ENCODE measurements at regions not wholly inside any gene's neighbourhood (a gene's known extent, or its start where the extent isn't known, plus 50 kb on each side); places are given as distances from the start of the nearest gene placed in this dataset.

DNA sequence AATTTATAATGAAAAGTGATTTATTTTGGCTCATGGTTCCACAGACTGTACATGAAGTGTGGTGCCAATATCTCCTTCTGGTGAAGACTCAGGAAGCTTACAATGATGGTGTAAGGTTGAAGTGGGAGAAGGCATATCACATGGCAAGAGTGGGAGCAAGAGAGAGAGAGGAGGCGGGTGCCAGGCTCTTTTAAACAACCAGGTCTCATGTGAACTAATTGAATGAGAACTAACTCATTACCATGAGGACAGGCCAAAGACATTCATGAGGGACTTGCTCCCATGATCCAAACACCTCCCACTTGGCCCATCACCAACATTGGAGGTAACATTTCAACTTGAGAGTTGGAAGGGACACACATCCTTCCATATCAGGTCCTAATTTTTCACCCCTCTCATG, 155.2 kb downstream of the SLC38A4 start:
- Histone ChIP-seq H3K4me3 (ENCODE audit: low read depth, low read length) (no peak overlapping the region), H3K4me1 (ENCODE audit: control insufficient read depth, insufficient read depth, low read length) (peaks cover 20% of the 10 kb centered on the region), H3K27ac (ENCODE audit: low read depth, low read length) (peak overlapping the region; percentile 93), H3K27me3 (ENCODE audit: control insufficient read depth, insufficient read depth, low read length) (no peaks in the 10 kb centered on the region), H3K9me3 (ENCODE audit: control insufficient read depth, insufficient read depth, low read depth, low read length) (peaks cover 30% of the 10 kb centered on the region), H3K9ac (ENCODE audit: low read length) (no peak overlapping the region), H3K36me3 (ENCODE audit: control insufficient read depth, insufficient read depth, low read length) (peaks cover 6% of the 10 kb centered on the region; the same call in 1 of the 2 replicates)

DNA sequence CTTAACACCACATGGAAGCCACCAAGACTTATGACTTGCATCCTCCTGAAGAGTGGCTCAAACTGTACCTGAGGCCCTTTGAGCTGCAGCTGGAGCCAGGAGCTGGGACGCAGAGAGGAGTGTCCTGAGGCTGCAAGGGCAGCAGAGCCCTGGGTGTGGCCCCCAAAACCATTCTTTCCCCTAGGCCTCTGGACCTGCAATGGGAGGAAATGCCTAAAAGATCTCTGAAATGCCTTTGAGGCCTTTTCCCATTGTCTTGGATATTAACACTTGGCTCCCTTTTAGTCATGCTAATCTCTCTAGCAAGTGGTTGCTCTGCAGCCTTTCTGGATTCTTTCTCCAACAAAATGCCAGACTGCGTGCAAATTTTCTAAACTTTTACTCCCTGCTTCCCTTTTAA, 156.1 kb downstream of the SLC38A4 start:
- H3K36me3 ChIP-seq (ENCODE audit: control insufficient read depth, insufficient read depth, low read length) = peaks cover 6% of the 10 kb centered on the region; the same call in 1 of the 2 replicates
- no peaks in the 10 kb centered on the region for H3K27me3 ChIP-seq (ENCODE audit: control insufficient read depth, insufficient read depth, low read length)
- H3K4me1 ChIP-seq (ENCODE audit: control insufficient read depth, insufficient read depth, low read length) = peaks cover 22% of the 10 kb centered on the region
- peak overlapping the region; percentile 20 for H3K4me3 ChIP-seq (ENCODE audit: low read depth, low read length)
- no peak overlapping the region for H3K9ac ChIP-seq (ENCODE audit: low read length)
- peaks cover 30% of the 10 kb centered on the region for H3K9me3 ChIP-seq (ENCODE audit: control insufficient read depth, insufficient read depth, low read depth, low read length)
- peak overlapping the region; percentile 93 for H3K27ac ChIP-seq (ENCODE audit: low read depth, low read length)

DNA sequence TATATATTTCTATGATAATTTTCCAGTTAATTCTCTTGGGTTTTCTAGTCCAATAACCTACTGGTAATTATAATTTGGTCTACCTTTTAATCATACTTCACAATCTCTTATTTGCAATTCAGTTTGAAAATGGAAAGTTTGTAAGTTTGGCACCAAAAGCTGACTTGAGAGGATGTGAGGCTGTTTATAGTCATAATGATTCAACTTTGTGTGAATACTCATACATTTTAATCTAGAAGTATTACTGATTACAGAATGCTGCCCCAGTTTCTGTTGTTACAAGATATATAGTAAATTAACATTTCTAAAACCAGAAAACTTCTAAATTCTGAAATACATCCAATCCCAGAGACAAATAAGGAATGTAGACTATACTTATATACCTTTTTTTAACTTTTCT, 158.2 kb downstream of the SLC38A4 start:
- no peak overlapping the region for H3K27ac ChIP-seq (ENCODE audit: low read depth, low read length)

DNA sequence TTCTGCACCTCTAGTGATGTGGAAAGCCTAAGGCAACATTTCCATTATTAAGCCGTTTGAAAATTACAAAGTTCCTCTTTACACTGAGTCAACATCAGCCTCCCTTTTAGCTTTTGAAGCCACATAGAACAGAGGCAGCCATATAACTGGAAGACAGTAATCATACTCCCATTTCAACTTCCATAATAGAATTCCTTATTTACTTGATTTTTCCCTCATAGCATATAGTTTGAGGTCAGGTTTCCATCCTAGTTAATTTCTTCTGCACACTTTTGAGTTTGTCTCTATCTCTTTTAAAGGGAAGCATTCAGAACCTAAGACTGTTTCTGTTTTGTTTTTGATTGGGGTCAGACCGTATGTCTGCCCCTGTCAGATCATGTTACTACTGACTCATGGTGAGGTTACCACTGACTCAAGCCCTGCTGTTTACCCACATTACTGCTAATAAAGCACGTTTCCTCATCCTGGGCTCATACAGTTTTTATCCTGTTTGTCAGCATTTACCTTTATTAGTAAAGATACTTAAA, 161.0 kb downstream of the SLC38A4 start:
- H3K27ac ChIP-seq (ENCODE audit: low read depth, low read length) = no peak overlapping the region
- peaks cover 6% of the 10 kb centered on the region; the same call in 1 of the 2 replicates for H3K36me3 ChIP-seq (ENCODE audit: control insufficient read depth, insufficient read depth, low read length)
- no peaks in the 10 kb centered on the region for H3K27me3 ChIP-seq (ENCODE audit: control insufficient read depth, insufficient read depth, low read length)
- no peak overlapping the region for H3K4me3 ChIP-seq (ENCODE audit: low read depth, low read length)
- H3K9ac ChIP-seq (ENCODE audit: low read length) = no peak overlapping the region
- peaks cover 27% of the 10 kb centered on the region for H3K4me1 ChIP-seq (ENCODE audit: control insufficient read depth, insufficient read depth, low read length)
- H3K9me3 ChIP-seq (ENCODE audit: control insufficient read depth, insufficient read depth, low read depth, low read length) = peaks cover 17% of the 10 kb centered on the region

More for the DNA sequence above, 158.2 kb downstream of the SLC38A4 start:
- H3K36me3 ChIP-seq (ENCODE audit: control insufficient read depth, insufficient read depth, low read length) = peaks cover 6% of the 10 kb centered on the region; the same call in 1 of the 2 replicates
- H3K27me3 ChIP-seq (ENCODE audit: control insufficient read depth, insufficient read depth, low read length) = no peaks in the 10 kb centered on the region
- H3K9ac ChIP-seq (ENCODE audit: low read length) = no peak overlapping the region
- H3K4me1 ChIP-seq (ENCODE audit: control insufficient read depth, insufficient read depth, low read length) = peaks cover 24% of the 10 kb centered on the region
- H3K4me3 ChIP-seq (ENCODE audit: low read depth, low read length) = no peak overlapping the region
- H3K9me3 ChIP-seq (ENCODE audit: control insufficient read depth, insufficient read depth, low read depth, low read length) = peaks cover 30% of the 10 kb centered on the region

DNA sequence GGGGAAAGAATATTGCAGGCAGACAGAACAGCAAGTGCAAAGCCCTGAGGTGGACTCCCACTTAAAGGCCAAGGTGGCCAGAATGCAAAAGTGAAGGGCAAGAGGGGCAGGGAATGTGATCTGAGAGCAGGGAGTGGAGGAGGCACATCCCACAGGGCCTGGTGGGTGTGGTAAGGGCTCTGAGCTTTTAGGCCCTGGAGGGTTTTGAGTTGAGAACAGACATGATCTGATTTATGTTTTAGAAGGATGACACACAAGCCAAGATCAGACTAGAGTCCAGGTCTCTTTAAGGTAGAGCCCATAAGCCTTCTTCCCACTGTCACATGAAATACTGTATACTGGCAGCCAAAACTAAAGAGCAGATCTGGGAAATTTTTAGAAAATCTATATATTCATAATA, 162.5 kb downstream of the SLC38A4 start:
- Histone ChIP-seq H3K27ac (ENCODE audit: low read depth, low read length) (no peak overlapping the region), H3K9ac (ENCODE audit: low read length) (no peak overlapping the region), H3K27me3 (ENCODE audit: control insufficient read depth, insufficient read depth, low read length) (no peaks in the 10 kb centered on the region), H3K9me3 (ENCODE audit: control insufficient read depth, insufficient read depth, low read depth, low read length) (peaks cover 4% of the 10 kb centered on the region; the same call in 1 of the 2 replicates), H3K4me3 (ENCODE audit: low read depth, low read length) (no peak overlapping the region), H3K36me3 (ENCODE audit: control insufficient read depth, insufficient read depth, low read length) (peaks cover under 1% of the 10 kb centered on the region; the same call in 1 of the 2 replicates), H3K4me1 (ENCODE audit: control insufficient read depth, insufficient read depth, low read length) (peaks cover 37% of the 10 kb centered on the region)

DNA sequence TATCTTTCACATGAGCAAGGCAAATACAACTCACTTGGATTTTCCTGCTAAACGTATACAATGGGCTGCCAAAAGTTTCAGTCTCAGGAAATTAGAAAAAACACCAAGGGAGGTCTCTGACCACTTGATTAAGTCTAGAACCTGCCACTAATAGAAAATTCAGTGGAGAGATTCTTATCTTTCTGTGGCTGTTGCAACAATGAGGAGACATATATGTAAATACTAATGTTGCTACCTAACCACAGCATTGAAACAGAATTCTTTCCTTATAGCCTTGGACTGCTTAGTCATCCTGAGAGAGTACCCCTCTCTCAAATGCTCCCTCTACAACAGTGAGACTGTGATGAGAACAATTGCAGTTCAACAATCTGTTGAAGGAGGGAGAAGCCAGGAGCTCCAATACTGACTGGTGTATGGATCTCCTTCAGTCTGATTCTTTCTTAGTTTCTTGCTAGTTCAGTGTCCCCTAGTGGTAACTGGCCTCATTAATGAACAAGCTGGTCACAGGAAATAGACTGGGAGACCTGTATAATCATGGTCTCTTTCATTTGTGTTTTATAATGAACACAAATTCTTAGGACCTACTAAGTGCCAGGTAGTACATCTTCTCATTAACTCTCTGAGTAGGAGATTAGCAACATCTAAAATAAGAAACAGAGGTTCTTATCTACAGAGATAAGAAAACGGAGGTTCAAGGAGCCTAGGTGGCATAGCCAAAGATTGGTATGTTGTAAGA, 164.5 kb downstream of the SLC38A4 start:
- Histone ChIP-seq H3K4me3 (ENCODE audit: low read depth, low read length) (no peak overlapping the region), H3K27me3 (ENCODE audit: control insufficient read depth, insufficient read depth, low read length) (no peaks in the 10 kb centered on the region), H3K9me3 (ENCODE audit: control insufficient read depth, insufficient read depth, low read depth, low read length) (no peaks in the 10 kb centered on the region), H3K4me1 (ENCODE audit: control insufficient read depth, insufficient read depth, low read length) (peaks cover 42% of the 10 kb centered on the region), H3K27ac (ENCODE audit: low read depth, low read length) (no peak overlapping the region), H3K36me3 (ENCODE audit: control insufficient read depth, insufficient read depth, low read length) (no peaks in the 10 kb centered on the region), H3K9ac (ENCODE audit: low read length) (no peak overlapping the region)

DNA sequence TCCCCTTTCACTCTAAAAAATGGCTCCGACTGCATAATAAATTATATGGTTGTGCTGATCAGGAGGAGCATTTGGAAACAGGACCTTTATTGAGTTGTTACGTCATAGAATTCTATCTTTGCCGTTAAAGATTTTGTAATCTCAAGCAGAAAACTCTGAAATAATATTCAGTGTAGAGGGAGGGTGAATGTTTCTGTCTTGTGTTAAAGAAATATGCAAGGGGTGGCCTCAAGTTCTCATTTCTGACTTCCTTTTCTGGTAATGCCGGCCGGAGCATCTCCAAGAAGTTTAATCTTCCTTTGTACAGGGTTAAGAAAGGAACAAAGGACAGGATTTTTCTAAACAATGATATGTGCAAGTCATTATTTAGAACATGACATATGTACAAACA, 165.1 kb downstream of the SLC38A4 start:
- Histone ChIP-seq H3K4me3 (ENCODE audit: low read depth, low read length) (no peak overlapping the region), H3K4me1 (ENCODE audit: control insufficient read depth, insufficient read depth, low read length) (peaks cover 42% of the 10 kb centered on the region), H3K9ac (ENCODE audit: low read length) (no peak overlapping the region), H3K27me3 (ENCODE audit: control insufficient read depth, insufficient read depth, low read length) (no peaks in the 10 kb centered on the region), H3K9me3 (ENCODE audit: control insufficient read depth, insufficient read depth, low read depth, low read length) (no peaks in the 10 kb centered on the region), H3K36me3 (ENCODE audit: control insufficient read depth, insufficient read depth, low read length) (no peaks in the 10 kb centered on the region), H3K27ac (ENCODE audit: low read depth, low read length) (no peak overlapping the region)

DNA sequence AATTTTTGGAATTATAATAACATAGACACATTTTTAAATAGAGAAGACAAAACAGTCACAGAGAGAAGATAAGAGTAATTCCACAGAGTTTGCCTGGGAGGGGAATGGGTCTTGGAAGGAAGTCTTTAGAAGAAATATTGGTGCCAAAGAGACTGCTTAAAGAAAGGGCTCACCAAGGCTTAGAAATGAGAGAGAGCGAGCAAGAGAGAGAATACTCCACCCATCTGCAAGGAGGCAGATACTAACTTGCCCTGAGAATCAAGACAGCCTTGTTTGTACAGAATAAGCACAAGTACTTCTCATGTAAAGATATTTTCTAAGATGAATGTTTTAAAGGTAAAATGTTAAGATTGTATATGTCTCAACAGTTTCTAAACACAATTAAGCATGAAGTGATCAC, 165.5 kb downstream of the SLC38A4 start:
- no peaks in the 10 kb centered on the region for H3K9me3 ChIP-seq (ENCODE audit: control insufficient read depth, insufficient read depth, low read depth, low read length)
- no peak overlapping the region for H3K27ac ChIP-seq (ENCODE audit: low read depth, low read length)
- peaks cover 41% of the 10 kb centered on the region for H3K4me1 ChIP-seq (ENCODE audit: control insufficient read depth, insufficient read depth, low read length)
- no peak overlapping the region for H3K4me3 ChIP-seq (ENCODE audit: low read depth, low read length)
- no peak overlapping the region for H3K9ac ChIP-seq (ENCODE audit: low read length)
- no peaks in the 10 kb centered on the region for H3K36me3 ChIP-seq (ENCODE audit: control insufficient read depth, insufficient read depth, low read length)
- H3K27me3 ChIP-seq (ENCODE audit: control insufficient read depth, insufficient read depth, low read length) = no peaks in the 10 kb centered on the region

DNA sequence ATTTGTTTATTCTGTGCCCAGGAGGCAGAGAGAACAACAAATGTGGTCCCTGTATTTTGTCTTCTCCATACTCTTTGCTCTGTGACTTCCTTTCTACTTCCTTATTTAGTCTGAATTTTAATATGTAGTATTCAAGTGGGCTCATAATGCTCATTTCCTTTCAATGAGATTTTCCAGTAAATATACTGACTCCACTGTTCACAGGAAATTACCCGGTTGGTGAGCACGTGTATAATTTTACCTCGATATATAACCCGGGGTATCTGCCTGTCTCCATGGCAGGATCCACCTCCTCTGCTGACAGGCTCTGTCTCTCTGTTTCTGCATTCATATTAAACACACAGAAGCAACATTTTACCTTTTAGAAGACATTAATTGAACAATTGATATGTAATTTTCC, 166.0 kb downstream of the SLC38A4 start:
- Histone ChIP-seq H3K27me3 (ENCODE audit: control insufficient read depth, insufficient read depth, low read length) (no peaks in the 10 kb centered on the region), H3K9me3 (ENCODE audit: control insufficient read depth, insufficient read depth, low read depth, low read length) (no peaks in the 10 kb centered on the region), H3K9ac (ENCODE audit: low read length) (no peak overlapping the region)

DNA sequence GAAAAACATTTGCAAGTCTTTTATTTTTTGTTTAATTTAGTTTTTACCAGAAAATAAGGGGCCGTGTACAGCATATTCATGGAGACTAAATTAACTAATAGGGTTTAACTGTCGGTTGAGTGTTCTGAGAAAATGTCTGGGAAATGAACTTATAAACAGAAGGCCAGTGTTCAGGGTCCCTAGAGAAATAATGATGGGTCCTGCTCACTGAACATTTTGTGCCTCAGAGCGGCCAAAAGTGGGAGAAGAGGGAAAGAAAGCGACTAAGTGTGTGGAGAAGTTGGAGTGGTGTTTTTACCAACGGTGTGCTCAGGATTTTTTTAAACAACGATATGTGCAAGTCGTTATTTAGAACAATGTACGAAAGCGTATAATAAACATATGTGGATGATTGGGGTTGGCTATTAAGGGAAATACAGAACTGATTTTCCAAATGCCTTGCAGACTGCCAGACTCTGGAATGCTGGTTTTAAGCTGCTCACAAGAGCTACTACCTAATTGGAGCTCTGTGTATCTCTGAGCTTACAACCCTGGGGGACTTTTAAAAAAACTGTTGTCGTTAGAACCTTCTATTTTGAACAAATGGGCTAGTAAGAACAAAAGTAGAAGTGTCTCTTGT, 166.7 kb downstream of the SLC38A4 start:
- H3K36me3 ChIP-seq (ENCODE audit: control insufficient read depth, insufficient read depth, low read length) = no peaks in the 10 kb centered on the region
- H3K27me3 ChIP-seq (ENCODE audit: control insufficient read depth, insufficient read depth, low read length) = no peaks in the 10 kb centered on the region
- no peak overlapping the region for H3K27ac ChIP-seq (ENCODE audit: low read depth, low read length)
- no peaks in the 10 kb centered on the region for H3K9me3 ChIP-seq (ENCODE audit: control insufficient read depth, insufficient read depth, low read depth, low read length)
- peak overlapping the region; percentile 21 for H3K9ac ChIP-seq (ENCODE audit: low read length)
- H3K4me3 ChIP-seq (ENCODE audit: low read depth, low read length) = no peak overlapping the region
- H3K4me1 ChIP-seq (ENCODE audit: control insufficient read depth, insufficient read depth, low read length) = peaks cover 34% of the 10 kb centered on the region

More for the DNA sequence above, 166.0 kb downstream of the SLC38A4 start:
- Histone ChIP-seq H3K27ac (ENCODE audit: low read depth, low read length) (no peak overlapping the region), H3K36me3 (ENCODE audit: control insufficient read depth, insufficient read depth, low read length) (no peaks in the 10 kb centered on the region), H3K4me3 (ENCODE audit: low read depth, low read length) (no peak overlapping the region), H3K4me1 (ENCODE audit: control insufficient read depth, insufficient read depth, low read length) (peaks cover 37% of the 10 kb centered on the region)

All from HUES6 (cell line).